CD4-positive, alpha-beta T cell treated with Interleukin-6 at 100 ng/mL for 8 hours (primary cell): ENCODE measurements at regions not wholly inside any gene's neighbourhood (a gene's known extent, or its start where the extent isn't known, plus 50 kb on each side); places are given as distances from the start of the nearest gene placed in this dataset.
"Not testable (repeated sequence)": the region's sequence is repeated elsewhere in the genome, so short reads cannot be mapped to it uniquely, and the experiment has no call there.

Source experiments
- DNase-seq: peaks from one replicate; pipeline ENCODE4 v3.0.0-alpha.2; 2020; ENCODE audit warnings: mixed read lengths, low spot score

DNA sequence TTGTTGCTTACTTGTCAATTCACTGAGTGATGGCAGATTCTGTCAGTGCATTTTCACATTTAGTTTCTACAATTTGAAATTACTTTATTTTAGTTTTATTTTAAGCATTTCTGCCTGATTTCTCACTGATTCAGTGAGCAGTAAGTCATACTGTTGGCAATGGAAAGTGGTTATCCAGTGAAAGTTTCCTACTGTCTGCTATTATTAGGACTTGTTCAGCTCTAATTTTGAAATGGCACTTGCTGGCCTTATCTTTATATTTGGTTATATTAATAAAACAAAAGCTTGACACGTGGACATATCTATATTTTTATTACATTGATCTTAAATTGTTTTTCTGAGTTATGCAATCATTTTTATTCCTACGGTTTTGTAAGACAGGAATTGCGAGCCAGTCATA, 871.8 kb upstream of the SLC35B3 start:
- DNase-seq: no peak

DNA sequence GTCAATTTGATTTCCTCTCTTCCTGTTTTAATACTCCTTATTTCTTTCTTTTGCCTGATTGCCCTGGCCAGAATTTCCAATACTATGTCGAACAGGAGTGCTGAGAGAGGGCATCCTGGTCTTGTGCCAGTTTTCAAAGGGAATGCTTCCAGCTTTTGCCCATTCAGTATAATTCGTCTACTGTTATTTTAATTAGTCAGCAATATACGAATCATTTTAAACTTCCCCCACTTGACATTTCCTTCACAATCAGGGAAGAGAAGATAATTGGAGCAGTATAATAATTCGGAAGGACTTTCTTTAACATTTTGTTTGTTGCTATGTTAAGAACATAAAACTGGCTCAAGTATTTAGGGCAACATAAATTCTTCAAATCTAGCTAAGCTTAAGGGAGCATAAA, 860.3 kb upstream of the SLC35B3 start:
- DNase-seq: no peak

DNA sequence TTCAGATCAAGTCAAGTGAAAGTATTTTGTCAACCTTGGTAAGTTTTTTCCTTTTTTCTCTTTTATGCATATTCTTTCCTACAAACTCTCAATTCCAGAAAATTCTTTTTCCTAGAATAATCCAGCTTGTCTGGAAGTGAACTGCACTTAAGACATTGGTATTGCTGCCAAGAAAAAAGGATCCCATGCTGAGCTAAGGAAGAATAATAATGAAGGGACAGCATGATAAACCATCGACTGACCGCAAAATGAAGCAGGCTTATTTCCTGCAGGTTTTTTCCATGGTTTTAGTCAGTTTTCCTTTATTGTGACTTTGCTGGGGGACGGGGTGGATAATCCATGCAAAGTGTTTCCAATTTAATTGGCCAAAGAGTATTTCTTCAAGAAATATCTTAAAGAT, 857.6 kb upstream of the SLC35B3 start:
- no peak for DNase-seq

DNA sequence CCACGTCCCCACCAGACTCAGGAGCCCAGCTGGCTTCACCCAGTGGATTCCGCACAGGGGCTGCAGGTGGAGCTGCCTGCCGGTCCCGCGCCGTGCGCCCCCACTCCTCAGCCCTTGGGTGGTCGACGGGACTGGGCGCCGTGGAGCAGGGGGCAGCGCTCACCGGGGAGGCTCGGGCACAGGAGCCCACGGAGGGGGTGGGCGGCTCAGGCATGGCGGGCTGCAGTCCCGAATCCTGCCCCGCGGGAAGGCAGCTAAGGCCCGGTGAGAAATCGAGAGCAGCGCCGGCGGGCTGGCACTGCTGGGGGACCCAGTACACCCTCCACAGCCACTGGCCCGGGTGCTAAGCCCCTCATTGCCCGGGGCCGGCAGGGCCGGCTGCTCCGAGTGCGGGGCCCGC, 855.0 kb upstream of the SLC35B3 start:
- not testable (repeated sequence) for DNase-seq

DNA sequence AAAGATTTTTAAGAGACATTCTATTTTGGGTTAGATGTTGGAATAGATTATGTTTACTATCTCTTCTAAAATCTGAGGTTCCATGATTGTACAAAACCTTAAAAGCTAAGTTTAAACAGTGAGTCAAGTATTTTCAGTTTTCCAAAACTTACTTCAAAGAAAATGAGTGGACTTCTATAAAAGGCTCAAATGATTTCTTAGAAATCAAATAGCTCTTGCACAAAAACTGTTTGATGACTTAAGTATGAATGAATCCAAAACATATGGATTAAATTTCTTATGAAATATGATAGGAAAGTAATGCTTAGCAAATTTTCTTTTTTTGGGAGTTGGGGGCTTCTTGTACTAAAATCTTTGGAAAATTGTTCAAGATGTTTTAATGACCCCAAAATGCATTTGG, 837.3 kb upstream of the SLC35B3 start:
- no peak for DNase-seq

DNA sequence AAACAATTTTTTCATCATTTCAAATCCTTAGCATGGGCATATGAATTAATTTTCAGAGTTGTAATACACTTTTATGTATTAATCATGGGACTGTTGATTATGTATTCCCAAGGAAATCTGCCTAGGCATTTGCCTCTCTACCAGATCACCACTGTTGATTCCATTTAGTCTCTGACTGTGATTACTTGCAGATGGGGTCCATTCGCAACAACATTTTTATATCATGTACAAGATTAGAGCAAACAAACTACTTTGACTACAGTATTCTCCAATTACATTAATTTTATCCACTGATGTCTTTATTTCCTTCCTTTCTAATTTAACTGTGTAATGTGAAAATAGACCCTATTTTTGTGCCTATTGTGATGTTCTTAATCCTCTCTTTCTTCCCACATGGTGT, 831.4 kb upstream of the SLC35B3 start:
- DNase-seq: no peak

DNA sequence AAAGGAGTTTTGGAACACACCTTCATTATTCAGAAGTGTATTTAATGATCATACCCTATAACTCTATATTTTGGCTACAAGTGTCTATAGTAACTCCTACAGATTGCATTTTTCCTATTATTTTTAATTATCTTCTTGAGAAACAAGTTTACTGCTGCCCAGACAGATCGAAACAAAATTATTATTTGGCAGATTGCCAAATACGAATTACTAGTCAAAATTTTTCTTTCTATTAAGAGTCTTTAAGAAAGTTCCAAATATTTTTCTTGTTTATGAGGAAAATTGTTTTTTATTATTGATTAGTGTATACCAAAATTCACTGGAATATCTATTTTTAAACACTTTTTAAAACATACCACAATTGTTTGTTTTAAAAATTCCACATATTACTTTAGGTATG, 821.9 kb upstream of the SLC35B3 start:
- no peak for DNase-seq

DNA sequence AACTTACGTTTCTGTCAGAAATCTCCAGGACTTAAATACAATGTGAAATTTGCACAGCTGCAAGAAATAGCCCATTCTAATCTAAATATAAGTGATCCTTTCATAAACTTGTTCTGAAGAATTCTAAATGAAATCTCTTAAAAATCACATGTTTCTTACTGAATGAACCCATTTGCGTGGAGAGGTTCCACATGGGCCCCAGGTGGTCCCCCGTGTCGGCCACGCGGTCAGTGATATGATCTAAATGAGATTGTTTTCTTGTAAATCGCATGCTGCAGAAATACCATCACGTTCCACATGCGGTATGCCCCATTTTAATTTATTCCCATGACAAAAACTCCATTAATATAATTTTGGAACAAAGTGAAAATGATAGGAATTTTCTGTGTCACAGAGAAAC, 818.9 kb upstream of the SLC35B3 start:
- DNase-seq: no peak

DNA sequence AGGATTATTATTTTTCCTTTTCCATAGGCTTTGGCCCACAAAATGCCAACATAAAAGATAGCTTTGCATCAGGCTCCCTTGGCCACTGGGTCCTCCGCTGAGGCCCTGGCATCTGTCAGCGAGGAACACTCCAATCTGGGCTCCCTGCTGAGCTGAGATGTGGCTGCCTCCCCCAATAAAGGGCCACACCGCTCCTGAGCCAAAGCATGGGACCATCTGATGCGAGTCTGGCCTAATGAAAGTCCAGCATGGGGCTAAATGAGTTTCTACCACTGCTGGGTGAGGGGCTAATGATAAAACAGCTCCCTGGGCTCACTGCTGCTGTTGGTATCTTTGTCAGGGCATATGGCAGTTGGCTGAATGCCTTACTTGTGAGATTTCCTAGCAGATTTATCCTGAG, 817.5 kb upstream of the SLC35B3 start:
- no peak for DNase-seq

DNA sequence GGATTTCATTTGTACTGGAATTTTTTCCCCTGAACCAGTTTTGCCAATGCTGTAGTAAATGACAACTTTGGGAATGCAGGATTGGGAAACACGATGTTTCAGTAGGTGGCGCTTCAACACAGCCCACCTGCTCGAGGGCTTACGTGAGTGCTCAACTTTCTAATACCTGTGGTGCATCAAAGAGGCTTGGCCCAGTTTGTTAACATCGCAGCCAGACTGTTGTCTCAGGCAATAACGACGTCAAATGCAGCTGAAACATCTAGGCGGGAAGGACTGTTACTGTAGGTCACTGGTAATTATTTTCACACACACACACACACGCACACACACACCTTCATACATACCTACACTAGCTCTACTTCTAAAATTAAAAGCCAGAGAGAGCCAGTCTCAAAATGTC, 815.5 kb upstream of the SLC35B3 start:
- DNase-seq: no peak

DNA sequence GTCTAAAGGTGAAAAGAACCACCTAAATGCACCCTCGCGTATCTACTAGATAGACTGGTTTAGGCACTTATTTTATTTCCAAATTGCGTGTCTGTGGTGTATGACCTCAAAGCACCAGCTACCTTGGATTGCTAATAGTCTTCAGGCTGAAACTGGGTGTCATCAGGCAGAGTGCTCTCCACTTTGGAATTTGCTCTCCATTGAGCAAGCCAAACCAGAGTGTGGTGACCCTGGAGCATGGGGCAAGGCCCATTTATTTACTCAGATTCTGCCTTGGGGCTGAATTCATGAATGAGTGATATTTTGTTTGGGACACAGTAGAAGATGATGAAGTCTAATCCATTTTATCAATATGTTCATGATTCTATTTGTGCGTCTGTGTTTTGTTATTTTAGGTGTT, 812.8 kb upstream of the SLC35B3 start:
- no peak for DNase-seq

DNA sequence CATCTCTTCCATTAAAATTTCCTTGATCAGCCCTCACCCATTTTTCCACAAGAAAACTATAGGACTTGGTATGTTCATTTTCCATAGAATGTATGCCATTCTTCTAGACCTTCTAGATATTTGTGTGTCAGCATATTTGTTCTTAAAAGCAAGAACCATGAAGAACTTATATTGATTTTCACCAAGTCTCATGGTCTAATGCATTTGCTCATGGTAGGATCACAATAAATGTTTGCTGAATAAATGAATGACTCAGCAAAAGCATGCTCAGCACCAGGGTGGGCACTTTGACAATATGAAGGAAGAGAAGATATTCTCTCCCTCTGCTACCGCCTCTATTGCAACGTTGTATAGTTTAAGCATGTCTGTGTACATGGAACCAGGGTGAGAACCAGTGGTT, 805.5 kb upstream of the SLC35B3 start:
- DNase-seq: no peak

DNA sequence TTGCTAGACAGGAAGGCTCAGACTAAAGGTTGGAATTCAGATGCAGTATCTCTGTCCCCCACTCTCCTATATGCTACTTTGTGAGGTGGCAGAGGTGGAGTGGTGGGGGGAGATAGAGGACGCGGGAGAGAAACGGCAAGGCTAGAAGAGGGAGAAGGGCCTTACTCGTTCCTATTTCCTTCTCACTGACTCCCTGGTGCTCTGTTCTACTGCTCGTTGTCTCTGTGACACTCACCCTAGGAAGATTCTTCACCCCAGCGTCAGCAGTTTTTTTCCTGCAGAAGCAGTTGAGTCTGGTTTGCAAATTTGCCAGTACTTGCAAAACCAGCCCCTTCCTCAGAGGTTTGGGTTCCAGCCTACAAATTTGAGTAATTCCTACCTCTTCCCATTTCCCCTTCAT, 801.1 kb upstream of the SLC35B3 start:
- DNase-seq: no peak

DNA sequence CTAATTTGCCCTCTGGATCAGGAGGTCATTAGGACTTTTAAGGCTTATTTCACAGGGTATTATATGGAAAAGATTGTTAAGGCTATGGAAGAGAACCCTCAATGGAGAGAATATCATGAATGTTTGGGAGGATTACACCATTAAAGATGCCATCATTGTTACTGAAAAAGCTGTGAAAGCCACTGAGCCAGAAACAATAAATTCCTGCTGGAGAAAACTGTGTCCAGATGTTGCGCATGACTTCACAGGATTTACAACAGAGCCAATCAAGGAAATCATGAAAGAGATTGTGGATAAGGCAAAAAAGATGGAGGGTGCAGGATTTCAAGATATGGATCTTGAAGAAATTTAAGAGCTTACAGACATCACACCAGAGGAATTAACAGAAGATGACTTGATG, 798.3 kb upstream of the SLC35B3 start:
- no peak for DNase-seq

DNA sequence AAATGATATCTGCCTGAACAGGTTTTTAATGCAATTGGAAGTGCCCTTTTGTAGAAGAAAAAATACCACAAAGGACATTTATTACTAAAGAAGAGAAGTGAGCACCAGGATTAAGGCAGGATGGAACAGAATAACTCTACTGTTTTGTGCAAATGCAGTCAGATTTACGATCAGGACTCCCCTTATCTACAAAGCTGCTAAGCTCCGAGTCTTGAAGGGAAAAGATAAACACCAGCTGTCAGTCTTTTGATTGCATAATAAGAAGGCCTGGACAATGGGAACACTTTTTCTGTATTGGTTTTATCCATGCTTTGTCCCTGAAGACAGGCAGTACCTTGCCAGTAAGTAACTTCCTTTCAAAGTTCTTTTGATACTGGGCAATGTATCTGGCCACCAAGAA, 797.9 kb upstream of the SLC35B3 start:
- no peak for DNase-seq

DNA sequence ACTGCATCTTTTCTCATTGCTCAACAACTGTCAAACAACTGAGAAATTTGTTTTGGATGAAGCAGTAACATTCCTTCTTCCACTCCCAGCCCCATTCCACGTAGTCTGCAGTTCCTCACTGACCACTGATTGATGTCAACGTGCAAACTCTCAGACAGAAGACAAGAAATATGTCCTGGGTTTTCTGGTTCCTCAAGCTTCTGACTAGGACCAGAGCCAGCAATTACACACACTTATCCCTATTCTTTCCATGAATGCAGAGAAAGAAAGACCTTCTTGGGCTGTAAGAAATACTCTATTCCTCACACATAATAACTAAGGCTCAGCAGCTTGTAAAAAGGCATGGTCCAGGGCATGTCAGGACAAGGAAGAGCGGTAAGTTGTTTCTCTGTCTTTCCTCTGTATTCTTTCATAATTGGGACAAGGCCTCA, 790.1 kb upstream of the SLC35B3 start:
- DNase-seq: no peak

DNA sequence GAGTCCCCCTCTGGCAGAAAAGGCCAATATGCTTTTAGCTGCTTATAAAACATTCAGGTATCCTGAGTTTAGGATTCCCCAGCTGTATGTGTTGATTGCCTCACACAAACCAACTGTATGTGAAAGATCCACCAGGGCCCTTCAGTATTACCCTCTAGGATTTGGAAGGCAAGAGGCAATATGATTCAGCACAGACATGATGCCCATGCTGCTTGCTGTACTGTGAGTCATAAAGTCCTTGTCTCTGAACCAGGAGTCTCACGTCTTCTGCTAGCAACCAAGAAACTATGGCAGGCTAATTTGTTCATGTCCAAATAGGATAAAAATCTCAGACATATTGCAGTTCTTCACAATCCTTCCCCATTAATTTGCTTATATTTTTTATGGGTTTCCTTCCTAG, 789.2 kb upstream of the SLC35B3 start:
- DNase-seq: no peak

DNA sequence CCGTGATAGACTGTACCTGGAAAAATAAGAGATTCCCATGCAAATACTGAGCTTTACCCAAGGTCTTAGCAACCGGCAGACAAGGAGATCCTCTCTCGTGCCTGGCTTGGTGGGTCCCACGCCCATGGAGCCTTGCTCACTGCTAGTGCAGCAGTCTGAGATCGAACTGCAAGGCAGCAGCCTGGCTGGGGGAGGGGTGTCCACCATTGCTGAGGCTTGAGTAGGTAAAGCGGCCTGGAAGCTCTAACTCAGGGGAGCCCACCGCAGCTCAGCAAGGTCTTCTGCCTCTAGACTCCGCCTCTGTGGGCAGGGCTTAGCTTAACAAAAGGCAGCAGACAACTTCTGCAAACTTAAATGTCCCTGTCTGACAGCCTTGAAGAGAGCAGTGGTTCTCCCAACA, 778.4 kb upstream of the SLC35B3 start:
- DNase-seq: not testable (repeated sequence)

DNA sequence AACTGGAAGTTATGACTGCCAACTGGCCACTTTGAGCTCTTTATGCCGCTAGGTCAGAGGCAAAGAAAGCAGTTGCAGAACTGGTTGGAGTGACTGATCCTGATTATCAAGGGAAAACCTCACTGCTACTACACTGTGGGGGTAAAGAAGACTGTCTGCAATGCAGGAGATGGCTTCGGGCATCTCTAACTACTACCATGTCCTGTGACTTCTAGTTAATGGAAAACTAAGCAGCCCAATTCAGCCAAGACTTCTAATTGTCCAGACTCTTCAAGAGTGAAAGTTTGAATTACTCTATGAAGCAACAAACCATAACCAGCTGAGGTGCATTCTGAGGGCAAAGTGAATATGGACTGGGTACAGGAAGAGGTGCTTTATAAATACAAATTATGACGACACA, 773.6 kb upstream of the SLC35B3 start:
- DNase-seq: no peak

DNA sequence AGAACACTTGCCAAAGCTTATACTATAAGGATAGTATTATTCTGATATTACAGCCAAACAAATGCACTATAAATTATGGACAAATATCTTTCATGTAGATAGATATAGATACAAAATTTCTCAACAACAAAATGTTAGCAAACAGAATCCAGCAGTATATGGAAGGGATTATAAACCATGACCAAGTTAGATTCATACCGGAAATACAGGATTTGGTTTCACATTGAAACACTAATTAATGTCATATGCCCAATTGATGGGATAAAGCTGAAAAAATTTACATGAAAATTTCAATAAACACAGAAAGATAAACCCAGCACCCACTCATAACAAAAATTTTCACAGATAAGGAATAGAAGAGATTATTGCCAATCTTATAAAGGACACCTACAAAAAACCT, 770.3 kb upstream of the SLC35B3 start:
- DNase-seq: no peak

DNA sequence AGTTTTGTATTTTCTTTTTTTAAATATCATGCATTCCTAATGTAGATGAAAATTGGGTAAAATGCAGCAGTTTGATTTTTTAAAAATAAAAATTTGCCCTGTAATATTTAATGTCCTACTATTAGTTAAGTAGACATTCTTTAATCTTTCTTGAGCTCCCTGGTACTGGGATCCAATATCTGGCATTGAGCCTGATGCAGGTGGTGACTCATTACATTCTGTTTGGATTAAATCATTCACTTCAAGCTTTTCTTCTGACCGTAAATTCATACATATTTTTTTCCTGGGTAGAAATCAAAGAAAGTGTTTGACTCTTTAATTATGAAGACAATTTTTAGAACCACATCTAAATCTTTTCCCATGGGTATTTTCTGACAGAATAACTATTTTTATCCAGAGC, 768.8 kb upstream of the SLC35B3 start:
- DNase-seq: no peak

DNA sequence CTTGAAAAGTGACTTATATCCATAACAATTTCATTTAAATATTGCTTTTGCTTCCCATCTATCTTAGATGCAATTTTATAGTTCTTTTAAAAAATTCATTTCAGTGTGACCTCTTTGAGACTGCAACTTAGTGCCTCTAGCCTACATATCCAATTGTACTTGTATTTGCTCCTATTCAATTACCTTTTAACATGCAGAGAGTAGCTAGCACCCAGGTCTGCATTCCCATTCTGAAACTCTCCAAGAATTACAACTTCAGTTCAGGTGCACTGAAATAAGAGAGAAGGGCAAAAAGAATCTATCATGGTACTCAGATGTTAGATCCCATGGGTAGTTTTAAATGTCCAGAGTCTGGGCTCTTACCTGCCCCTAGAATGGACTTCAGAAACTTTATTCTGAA, 765.4 kb upstream of the SLC35B3 start:
- DNase-seq: no peak

DNA sequence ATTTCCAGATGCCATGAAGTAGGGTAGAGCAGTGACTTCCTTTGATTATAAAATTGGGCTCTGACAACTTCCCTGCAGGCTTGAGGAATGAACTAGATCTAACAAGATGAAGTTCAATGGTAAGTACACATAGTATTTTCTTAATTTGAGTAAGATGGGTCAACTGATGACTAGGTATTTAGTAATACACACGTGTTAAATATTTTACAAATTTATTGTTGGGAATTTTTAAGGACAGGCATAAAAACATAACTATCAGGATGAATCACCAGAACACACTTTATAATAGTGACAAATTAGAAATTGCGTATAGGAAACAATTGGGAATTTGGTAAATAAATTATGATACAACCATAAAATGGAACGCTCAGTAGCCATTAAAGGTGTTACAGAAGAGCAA, 762.4 kb upstream of the SLC35B3 start:
- no peak for DNase-seq

DNA sequence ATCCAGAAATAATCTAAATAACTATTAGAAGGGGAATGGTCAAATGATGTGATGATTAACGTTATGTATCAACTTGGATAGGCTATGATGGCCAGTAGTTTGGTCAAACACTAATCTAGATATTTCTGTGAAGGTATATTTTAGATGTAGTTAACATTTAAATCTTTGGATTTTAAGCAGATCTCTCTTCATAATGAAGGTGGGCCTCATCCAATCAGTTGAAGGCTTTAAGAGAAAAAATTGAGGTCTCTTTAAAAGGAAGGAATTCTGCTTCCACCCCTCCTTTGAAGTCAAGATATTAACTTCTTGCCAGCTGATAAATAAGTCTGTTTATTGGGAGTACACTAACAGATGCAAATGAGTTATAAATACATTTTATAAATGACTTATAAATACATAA, 760.0 kb upstream of the SLC35B3 start:
- DNase-seq: no peak

DNA sequence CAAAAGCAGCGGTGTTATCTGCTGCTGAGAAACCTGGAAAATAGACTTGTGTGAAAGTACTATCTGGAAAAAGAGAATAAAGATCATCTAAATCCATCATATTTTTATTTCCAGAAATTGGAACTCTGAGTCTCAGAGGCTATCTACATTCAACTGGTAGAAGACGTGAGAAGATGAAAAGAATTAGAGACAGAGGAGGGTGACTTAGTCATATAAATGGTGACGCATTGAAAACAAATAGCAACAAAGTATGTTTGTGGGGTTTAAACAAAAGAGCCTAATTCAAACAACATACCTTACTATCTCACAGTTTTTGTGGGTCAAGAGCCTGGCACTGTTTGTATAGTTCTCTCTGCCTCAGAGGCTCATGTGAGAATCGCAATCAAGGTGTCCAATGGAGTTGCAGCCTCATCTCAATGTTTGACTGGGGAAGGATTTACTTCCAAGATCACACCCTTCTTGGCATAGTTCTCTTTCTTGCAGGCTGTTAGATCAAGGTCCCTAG, 757.1 kb upstream of the SLC35B3 start:
- no peak for DNase-seq
